Panc1 (cell line): ENCODE measurements at regions not wholly inside any gene's neighbourhood (a gene's known extent, or its start where the extent isn't known, plus 50 kb on each side); places are given as distances from the start of the nearest gene placed in this dataset.

Experiments used
- POLR2AphosphoS5 ChIP-seq: IDR thresholded peaks from 2 replicates; pipeline ENCODE4 v1.6.1; 2012; ENCODE audit warnings: mild to moderate bottlenecking, low read depth, low read length, moderate library complexity
- SIN3A ChIP-seq: IDR thresholded peaks from 2 replicates; pipeline ENCODE4 v1.6.1; 2012; ENCODE audit warnings: low read depth, mild to moderate bottlenecking, low read length, moderate library complexity, borderline replicate concordance; ENCODE audit not compliant: insufficient read depth
- TF ChIP-seq, protein P1 (sequence below): fragments of 450-650 bp; IDR thresholded peaks from 2 replicates; pipeline ENCODE4 v1.5.1; 2017; ENCODE audit warnings: mild to moderate bottlenecking

DNA sequence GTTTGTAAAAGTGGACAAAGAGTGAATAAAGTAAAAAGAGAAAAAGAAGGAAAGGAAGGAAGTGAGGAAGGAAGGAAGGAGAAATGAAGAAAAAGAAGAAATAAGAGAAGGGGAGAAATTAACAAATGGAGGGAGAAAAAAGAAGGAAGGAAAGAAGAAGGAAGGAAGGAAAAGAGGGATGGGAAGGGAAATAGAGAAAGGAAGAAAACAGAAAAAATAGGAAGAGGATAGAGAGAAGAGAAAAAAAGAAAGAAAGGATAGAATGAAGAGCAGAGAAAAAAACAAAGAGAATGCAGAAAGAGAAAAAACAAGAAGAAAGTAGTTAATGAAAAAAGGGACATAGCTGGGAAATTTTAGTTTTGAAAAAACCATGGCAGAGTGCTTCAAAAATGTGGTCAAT lies 361.8 kb downstream of the EPHA7 start:
- TF ChIP-seq, protein P1, sequence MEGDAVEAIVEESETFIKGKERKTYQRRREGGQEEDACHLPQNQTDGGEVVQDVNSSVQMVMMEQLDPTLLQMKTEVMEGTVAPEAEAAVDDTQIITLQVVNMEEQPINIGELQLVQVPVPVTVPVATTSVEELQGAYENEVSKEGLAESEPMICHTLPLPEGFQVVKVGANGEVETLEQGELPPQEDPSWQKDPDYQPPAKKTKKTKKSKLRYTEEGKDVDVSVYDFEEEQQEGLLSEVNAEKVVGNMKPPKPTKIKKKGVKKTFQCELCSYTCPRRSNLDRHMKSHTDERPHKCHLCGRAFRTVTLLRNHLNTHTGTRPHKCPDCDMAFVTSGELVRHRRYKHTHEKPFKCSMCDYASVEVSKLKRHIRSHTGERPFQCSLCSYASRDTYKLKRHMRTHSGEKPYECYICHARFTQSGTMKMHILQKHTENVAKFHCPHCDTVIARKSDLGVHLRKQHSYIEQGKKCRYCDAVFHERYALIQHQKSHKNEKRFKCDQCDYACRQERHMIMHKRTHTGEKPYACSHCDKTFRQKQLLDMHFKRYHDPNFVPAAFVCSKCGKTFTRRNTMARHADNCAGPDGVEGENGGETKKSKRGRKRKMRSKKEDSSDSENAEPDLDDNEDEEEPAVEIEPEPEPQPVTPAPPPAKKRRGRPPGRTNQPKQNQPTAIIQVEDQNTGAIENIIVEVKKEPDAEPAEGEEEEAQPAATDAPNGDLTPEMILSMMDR: no peak
- no peak for TF ChIP-seq POLR2AphosphoS5
- no peak for TF ChIP-seq SIN3A
